NCI-H2227 treated with DMSO at 0.1 percent for 48 hours (cell line): ENCODE measurements at regions not wholly inside any gene's neighbourhood (a gene's known extent, or its start where the extent isn't known, plus 50 kb on each side); places are given as distances from the start of the nearest gene placed in this dataset.
A peak's percentile ranks its signal among the peaks of the same experiment; 100 is the strongest.
"Not testable (repeated sequence)": the region's sequence is repeated elsewhere in the genome, so short reads cannot be mapped to it uniquely, and the experiment has no call there.

Source experiments
- DNase-seq: peaks from one replicate; lab custom pipeline; 2025; lab: John Stamatoyannopoulos, UW

GRCh38 chr1:113185463-113186104 lies 112.6 kb downstream of the LRIG2 start:
- no peak for DNase-seq

GRCh38 chr1:113190078-113190477 lies 117.1 kb downstream of the LRIG2 start:
- DNase-seq = no peak

DNA sequence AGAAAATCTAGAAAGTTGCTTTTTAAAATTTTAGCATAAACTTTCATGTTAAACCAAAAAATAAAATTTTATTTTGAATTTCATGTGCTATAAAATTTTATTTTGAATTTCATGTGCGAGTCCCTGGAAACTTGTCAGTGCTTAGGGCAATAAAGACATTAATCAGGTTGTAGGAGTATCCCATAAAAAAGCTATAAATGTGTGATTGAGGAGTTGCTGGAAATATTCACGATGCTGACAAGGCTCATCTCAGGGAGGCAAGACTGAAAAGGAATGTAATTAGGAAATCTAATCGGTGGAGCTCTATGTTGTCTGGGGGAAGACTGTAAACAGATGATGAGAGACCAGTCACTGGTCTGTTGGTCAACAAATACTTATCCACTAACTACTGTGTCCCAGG lies 117.9 kb downstream of the LRIG2 start:
- DNase-seq = no peak

- no peak for DNase-seq
These were observed 118.6 kb downstream of the LRIG2 start for GRCh38 chr1:113191579-113192076.

GRCh38 chr1:113192242-113192641 lies 119.2 kb downstream of the LRIG2 start:
- DNase-seq = no peak

GRCh38 chr1:113192980-113193379 lies 120.0 kb downstream of the LRIG2 start:
- no peak for DNase-seq

GRCh38 chr1:113194846-113195830 lies 122.1 kb downstream of the LRIG2 start:
- peak; percentile 28 for DNase-seq

- DNase-seq = no peak
These were observed 124.8 kb downstream of the LRIG2 start for GRCh38 chr1:113197719-113198330.

DNA sequence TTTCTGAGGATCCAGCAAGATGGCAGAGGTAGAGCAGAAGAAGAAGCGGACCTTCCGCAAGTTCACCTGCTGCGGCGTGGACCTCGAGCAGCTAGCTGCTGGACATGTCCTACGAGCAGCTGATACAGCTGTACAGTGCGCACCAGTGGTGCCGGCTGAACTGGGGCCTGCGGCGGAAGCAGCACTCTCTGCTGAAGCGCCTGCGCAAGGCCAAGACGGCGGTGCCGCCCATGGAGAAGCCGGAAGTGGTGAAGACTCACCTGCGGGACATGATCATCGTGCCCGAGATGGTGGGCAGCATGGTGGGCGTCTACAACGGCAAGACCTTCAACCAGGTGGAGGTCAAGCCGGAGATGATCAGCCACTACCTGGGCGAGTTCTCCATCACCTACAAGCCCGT lies 125.8 kb downstream of the LRIG2 start:
- DNase-seq = no peak

DNA sequence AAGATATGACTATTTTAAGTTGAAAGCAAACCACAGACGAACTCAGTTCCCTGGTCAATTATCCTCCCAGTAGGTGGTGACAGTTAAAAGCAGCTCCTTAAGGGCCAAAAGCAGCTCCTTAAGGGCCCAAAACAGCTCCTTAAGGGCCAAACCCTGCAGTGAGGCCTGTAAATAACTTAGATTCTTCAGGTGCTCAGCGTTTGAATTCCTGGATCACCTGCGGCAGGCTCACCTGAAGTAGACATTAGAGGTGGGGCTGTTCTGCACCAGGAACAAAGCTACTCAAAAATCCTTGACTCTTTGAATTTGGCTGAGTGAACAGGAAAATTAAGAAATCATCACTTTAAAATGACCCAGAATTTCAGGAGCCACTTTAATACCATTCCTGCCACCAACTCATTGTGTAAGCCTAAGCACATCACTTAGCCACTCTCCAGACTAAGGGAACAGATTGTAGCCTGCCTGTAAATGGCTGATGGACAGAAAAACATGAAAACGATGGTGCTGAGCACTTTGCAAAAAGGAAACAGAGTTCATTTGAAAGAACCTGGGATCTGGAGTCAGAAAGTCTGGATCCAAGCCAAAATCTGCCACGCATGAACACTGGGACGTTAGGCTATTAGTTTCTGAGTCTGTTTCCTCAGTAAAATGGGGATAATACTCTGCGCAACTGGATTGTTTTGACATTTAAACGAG lies 126.9 kb downstream of the LRIG2 start:
- peak; percentile 52 for DNase-seq

GRCh38 chr1:113201560-113201959 lies 128.6 kb downstream of the LRIG2 start:
- no peak for DNase-seq

DNA sequence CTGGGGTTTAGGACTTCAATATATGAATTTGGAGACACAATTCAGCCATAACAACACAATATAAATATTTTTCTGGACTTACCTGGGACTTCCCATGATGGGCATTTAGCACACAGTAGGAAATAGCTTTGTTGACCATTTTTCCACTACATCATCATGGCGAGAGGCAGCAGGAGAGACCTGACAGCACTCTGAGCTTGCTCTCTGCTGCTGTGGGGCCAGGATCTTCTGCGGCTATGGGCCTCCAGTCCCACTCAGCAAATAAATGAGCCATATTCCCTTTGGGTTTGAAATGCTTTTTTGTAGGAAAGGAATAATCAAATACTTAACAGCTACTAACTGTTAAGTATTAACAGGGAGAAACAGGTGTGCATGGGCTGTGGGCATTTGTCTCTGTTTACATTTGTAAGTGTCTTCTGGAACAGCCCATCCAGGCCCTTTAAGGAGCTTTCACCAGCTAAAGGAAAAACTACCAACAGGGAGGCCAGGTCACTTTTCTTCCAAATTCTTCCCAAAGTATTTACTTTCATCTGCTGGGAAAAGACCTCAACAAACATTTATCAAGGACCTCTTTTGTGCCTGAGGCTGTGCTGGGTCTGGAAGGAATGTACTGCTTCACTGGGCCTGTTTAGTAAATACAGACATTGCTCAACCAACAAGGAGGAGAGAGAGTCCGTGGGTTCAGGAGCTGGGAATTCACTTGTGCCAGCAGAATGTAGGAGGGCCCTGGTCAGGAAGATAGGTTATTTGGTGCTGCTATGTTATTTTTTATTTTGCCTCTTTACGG lies 133.2 kb downstream of the LRIG2 start:
- no peak for DNase-seq

GRCh38 chr1:113207019-113207418 lies 134.0 kb downstream of the LRIG2 start:
- DNase-seq = no peak

DNA sequence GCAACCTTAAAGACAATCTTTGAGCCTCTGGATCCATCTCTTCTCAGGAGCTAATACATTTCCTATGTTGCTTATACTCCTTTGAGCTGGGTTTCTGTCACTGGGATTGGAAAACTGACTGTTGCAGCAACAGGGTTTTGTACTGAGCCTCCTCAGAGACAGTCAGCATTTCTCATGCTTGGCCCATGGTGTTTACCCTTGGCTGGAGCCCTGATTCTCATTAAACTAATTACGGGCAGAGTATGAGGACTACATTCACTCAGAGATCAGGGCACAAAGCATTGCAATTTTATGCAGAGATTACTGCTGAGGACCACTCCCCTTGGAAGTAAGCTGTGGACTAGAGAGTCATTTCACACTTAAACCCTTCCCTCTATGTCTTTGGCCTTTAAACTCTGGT lies 134.5 kb downstream of the LRIG2 start:
- no peak for DNase-seq

- not testable (repeated sequence) for DNase-seq
These were observed 135.4 kb downstream of the LRIG2 start for GRCh38 chr1:113208425-113208824.

- DNase-seq = no peak
These were observed 137.2 kb downstream of the LRIG2 start for GRCh38 chr1:113210248-113210647.

DNA sequence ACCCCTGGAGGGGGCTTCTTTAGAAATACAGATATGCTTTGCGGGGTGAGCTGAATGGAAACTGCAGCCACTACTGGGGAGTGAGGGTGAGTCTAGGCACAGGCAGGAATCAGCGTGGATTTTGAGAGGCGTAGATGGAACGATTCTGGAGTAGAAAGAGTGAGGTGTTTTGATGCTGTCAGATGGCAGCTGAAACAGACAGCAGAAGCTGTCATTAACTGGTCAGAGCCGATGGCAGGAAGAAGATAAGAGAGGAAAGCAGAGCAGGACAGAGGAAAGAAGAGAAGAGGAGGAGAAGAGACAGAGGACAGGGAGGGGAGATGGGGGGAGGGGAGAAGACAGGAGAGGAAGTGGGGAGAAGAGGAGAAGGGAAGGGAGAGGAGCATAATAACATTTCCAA lies 138.5 kb downstream of the LRIG2 start:
- no peak for DNase-seq

- DNase-seq = no peak
These were observed 142.0 kb downstream of the LRIG2 start for GRCh38 chr1:113215015-113215414.

GRCh38 chr1:113216664-113217063 lies 143.7 kb downstream of the LRIG2 start:
- no peak for DNase-seq

- no peak for DNase-seq
These were observed 144.6 kb downstream of the LRIG2 start for GRCh38 chr1:113217447-113218208.
